ENCODE measurements at regions not wholly inside any gene's neighbourhood (a gene's known extent, or its start where the extent isn't known, plus 50 kb on each side); places are given as distances from the start of the nearest gene placed in this dataset.

DNA sequence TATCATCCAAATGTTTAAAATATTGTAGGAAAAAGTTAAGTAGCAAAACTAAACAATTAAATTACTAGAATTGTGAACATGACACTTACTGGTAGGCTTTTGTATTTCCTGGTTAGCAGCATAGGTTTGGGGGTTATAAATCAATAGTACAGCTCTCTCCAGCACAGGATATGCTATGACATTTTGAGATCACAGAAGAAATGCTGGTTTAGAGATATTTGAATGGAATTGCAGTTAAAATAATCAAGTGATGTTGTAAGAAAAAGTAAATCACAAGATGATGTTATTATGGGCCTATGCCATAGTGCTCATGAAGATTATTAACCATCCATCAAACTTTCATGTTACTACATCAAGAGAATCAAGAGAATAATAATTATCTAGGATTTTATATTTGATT lies 1079.9 kb upstream of the SLIT2 start:
- TF ChIP-seq, protein P1, sequence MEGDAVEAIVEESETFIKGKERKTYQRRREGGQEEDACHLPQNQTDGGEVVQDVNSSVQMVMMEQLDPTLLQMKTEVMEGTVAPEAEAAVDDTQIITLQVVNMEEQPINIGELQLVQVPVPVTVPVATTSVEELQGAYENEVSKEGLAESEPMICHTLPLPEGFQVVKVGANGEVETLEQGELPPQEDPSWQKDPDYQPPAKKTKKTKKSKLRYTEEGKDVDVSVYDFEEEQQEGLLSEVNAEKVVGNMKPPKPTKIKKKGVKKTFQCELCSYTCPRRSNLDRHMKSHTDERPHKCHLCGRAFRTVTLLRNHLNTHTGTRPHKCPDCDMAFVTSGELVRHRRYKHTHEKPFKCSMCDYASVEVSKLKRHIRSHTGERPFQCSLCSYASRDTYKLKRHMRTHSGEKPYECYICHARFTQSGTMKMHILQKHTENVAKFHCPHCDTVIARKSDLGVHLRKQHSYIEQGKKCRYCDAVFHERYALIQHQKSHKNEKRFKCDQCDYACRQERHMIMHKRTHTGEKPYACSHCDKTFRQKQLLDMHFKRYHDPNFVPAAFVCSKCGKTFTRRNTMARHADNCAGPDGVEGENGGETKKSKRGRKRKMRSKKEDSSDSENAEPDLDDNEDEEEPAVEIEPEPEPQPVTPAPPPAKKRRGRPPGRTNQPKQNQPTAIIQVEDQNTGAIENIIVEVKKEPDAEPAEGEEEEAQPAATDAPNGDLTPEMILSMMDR (IDR thresholded peaks at IDR 0.05): no peak
- TF ChIP-seq EP300 (IDR thresholded peaks at IDR 0.05; ENCODE audit: borderline replicate concordance in 1 of 2, low read depth in 1 of 2, low read length in 1 of 2) (no peak), YY1 (IDR thresholded peaks at IDR 0.05; ENCODE audit: low read depth) (no peak), FOXM1 (IDR thresholded peaks at IDR 0.05; ENCODE audit: low read depth) (no peak), REST (IDR thresholded peaks at IDR 0.05; ENCODE audit: low read depth, low read length) (no peak), MEF2A (IDR thresholded peaks at IDR 0.05; ENCODE audit: borderline replicate concordance, low read depth) (no peak), NFIC (IDR thresholded peaks at IDR 0.05; ENCODE audit: borderline replicate concordance) (no peak), SIN3A (IDR thresholded peaks at IDR 0.05; ENCODE audit: borderline replicate concordance, low read depth, low read length) (no peak), SMC3 (IDR thresholded peaks at IDR 0.05; ENCODE audit: low read depth, low read length) (no peak), ELF1 (IDR thresholded peaks at IDR 0.05) (no peak), TAF1 (IDR thresholded peaks at IDR 0.05; ENCODE audit: borderline replicate concordance, low read depth, low read length) (no peak), FOSL2 (IDR thresholded peaks at IDR 0.05; ENCODE audit: borderline replicate concordance, low read depth) (no peak), RFX5 (IDR thresholded peaks at IDR 0.05; ENCODE audit: low read length) (no peak)
- TF ChIP-seq, protein P2, sequence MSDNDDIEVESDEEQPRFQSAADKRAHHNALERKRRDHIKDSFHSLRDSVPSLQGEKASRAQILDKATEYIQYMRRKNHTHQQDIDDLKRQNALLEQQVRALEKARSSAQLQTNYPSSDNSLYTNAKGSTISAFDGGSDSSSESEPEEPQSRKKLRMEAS (IDR thresholded peaks at IDR 0.05; ENCODE audit: low read depth): no peak

Data from SK-N-SH (cell line).